Activated CD4-positive, alpha-beta memory T cell treated with anti-CD3 and anti-CD28 coated beads for 36 hours (primary cell): ENCODE measurements at regions not wholly inside any gene's neighbourhood (a gene's known extent, or its start where the extent isn't known, plus 50 kb on each side); places are given as distances from the start of the nearest gene placed in this dataset.
"Not testable (repeated sequence)": the region's sequence is repeated elsewhere in the genome, so short reads cannot be mapped to it uniquely, and the experiment has no call there.

Source experiments
- CTCF ChIA-PET: fragments of 350-600 bp; sonication (Branson Sonifier 250); formaldehyde crosslinking; loops from one replicate; lab custom pipeline; 2021; ENCODE audit warnings: antibody characterized with exemption, inconsistent platforms; lab: Charles Lee
- POLR2A ChIA-PET: fragments of 350-600 bp; sonication (Branson Sonifier 250); formaldehyde crosslinking; loops from one replicate; lab custom pipeline; 2021; ENCODE audit warnings: antibody characterized with exemption; lab: Charles Lee
- DNase-seq: peaks from one replicate; pipeline ENCODE4 v3.0.0-alpha.2; 2020
- H3K27ac Mint-ChIP-seq: one replicate; pipeline ENCODE4 v1.8.0; 2021; ENCODE audit warnings: mixed read lengths
- H3K27me3 Mint-ChIP-seq: one replicate; pipeline ENCODE4 v1.8.0; 2021; ENCODE audit warnings: mixed read lengths
- H3K36me3 Mint-ChIP-seq: one replicate; pipeline ENCODE4 v1.8.0; 2021; ENCODE audit warnings: mixed read lengths
- H3K4me1 Mint-ChIP-seq: one replicate; pipeline ENCODE4 v1.8.0; 2021; ENCODE audit warnings: low read depth, mixed read lengths
- H3K4me3 Mint-ChIP-seq: one replicate; pipeline ENCODE4 v1.8.0; 2021; ENCODE audit warnings: mild to moderate bottlenecking, mixed read lengths
- H3K9me3 Mint-ChIP-seq: one replicate; pipeline ENCODE4 v1.8.0; 2021; ENCODE audit warnings: mixed read lengths
- intact Hi-C: fragments of 100-400 bp; cut with micrococcal nuclease; formaldehyde crosslinking; loops from one replicate; pipeline ENCODE4 v1.15.1; 2023

GRCh38 chr1:115502183-115502582, 139.6 kb upstream of the VANGL1 start:
- H3K4me1 Mint-ChIP-seq, POLR2A ChIA-PET, H3K27ac Mint-ChIP-seq, H3K36me3 Mint-ChIP-seq, H3K27me3 Mint-ChIP-seq, CTCF ChIA-PET, DNase-seq, intact Hi-C loops, H3K9me3 Mint-ChIP-seq, H3K4me3 Mint-ChIP-seq: not testable (repeated sequence)

- Mint-ChIP-seq H3K27me3 (peaks cover 4% of the 10 kb centered on the region), H3K4me1 (no peaks in the 10 kb centered on the region), H3K27ac (no peak overlapping the region), H3K9me3 (no peaks in the 10 kb centered on the region), H3K4me3 (no peak overlapping the region), H3K36me3 (no peaks in the 10 kb centered on the region)
- intact Hi-C loops = no loop called here
- DNase-seq = no peak
- POLR2A ChIA-PET = no interaction called here
- CTCF ChIA-PET = no interaction called here
Observed at GRCh38 chr1:115501476-115501875, 140.3 kb upstream of the VANGL1 start.

- H3K27ac Mint-ChIP-seq = no peak overlapping the region
- no peaks in the 10 kb centered on the region for H3K9me3 Mint-ChIP-seq
- no peaks in the 10 kb centered on the region for H3K4me1 Mint-ChIP-seq
- no peak overlapping the region for H3K4me3 Mint-ChIP-seq
- intact Hi-C loops = no loop called here
- H3K27me3 Mint-ChIP-seq = peaks cover 2% of the 10 kb centered on the region
- no peak for DNase-seq
- ChIA-PET CTCF (no interaction called here), POLR2A (no interaction called here)
- H3K36me3 Mint-ChIP-seq = no peaks in the 10 kb centered on the region
Observed at GRCh38 chr1:115499253-115499652, 142.5 kb upstream of the VANGL1 start.

- no peak for DNase-seq
- CTCF ChIA-PET = no interaction called here
- Mint-ChIP-seq H3K27ac (no peak overlapping the region), H3K27me3 (no peaks in the 10 kb centered on the region), H3K9me3 (no peaks in the 10 kb centered on the region), H3K4me3 (no peak overlapping the region), H3K4me1 (no peaks in the 10 kb centered on the region), H3K36me3 (no peaks in the 10 kb centered on the region)
- POLR2A ChIA-PET = no interaction called here
- intact Hi-C loops = no loop called here
Observed at GRCh38 chr1:115496904-115497527, 144.8 kb upstream of the VANGL1 start.

GRCh38 chr1:115495625-115496024, 146.1 kb upstream of the VANGL1 start:
- POLR2A ChIA-PET = no interaction called here
- no peak overlapping the region for H3K4me3 Mint-ChIP-seq
- H3K36me3 Mint-ChIP-seq = no peaks in the 10 kb centered on the region
- intact Hi-C loops = no loop called here
- H3K27ac Mint-ChIP-seq = no peak overlapping the region
- H3K9me3 Mint-ChIP-seq = no peaks in the 10 kb centered on the region
- CTCF ChIA-PET = no interaction called here
- DNase-seq = no peak
- no peaks in the 10 kb centered on the region for H3K27me3 Mint-ChIP-seq
- no peaks in the 10 kb centered on the region for H3K4me1 Mint-ChIP-seq

GRCh38 chr1:115495111-115495510, 146.7 kb upstream of the VANGL1 start:
- H3K27me3 Mint-ChIP-seq = no peaks in the 10 kb centered on the region
- CTCF ChIA-PET = no interaction called here
- intact Hi-C loops = no loop called here
- no peaks in the 10 kb centered on the region for H3K9me3 Mint-ChIP-seq
- H3K27ac Mint-ChIP-seq = no peak overlapping the region
- no peak overlapping the region for H3K4me3 Mint-ChIP-seq
- H3K4me1 Mint-ChIP-seq = no peaks in the 10 kb centered on the region
- no peak for DNase-seq
- H3K36me3 Mint-ChIP-seq = no peaks in the 10 kb centered on the region
- POLR2A ChIA-PET = no interaction called here

GRCh38 chr1:115493834-115494233, 147.9 kb upstream of the VANGL1 start:
- no peaks in the 10 kb centered on the region for H3K9me3 Mint-ChIP-seq
- no peak for DNase-seq
- no peak overlapping the region for H3K27ac Mint-ChIP-seq
- ChIA-PET POLR2A (no interaction called here), CTCF (no interaction called here)
- no peak overlapping the region for H3K4me3 Mint-ChIP-seq
- intact Hi-C loops = no loop called here
- H3K36me3 Mint-ChIP-seq = no peaks in the 10 kb centered on the region
- no peaks in the 10 kb centered on the region for H3K4me1 Mint-ChIP-seq
- peaks cover 2% of the 10 kb centered on the region for H3K27me3 Mint-ChIP-seq

- Mint-ChIP-seq H3K36me3 (no peaks in the 10 kb centered on the region), H3K9me3 (no peaks in the 10 kb centered on the region), H3K27ac (no peak overlapping the region), H3K4me3 (no peak overlapping the region), H3K27me3 (peaks cover 2% of the 10 kb centered on the region), H3K4me1 (no peaks in the 10 kb centered on the region)
- intact Hi-C loops = no loop called here
- ChIA-PET POLR2A (no interaction called here), CTCF (no interaction called here)
- no peak for DNase-seq
Observed at GRCh38 chr1:115492880-115493279, 148.9 kb upstream of the VANGL1 start.

- H3K27ac Mint-ChIP-seq = no peak overlapping the region
- DNase-seq = no peak
- no peaks in the 10 kb centered on the region for H3K9me3 Mint-ChIP-seq
- H3K36me3 Mint-ChIP-seq = no peaks in the 10 kb centered on the region
- H3K4me3 Mint-ChIP-seq = no peak overlapping the region
- intact Hi-C loops = no loop called here
- H3K4me1 Mint-ChIP-seq = no peaks in the 10 kb centered on the region
- ChIA-PET POLR2A (no interaction called here), CTCF (no interaction called here)
- peaks cover 2% of the 10 kb centered on the region for H3K27me3 Mint-ChIP-seq
Observed at GRCh38 chr1:115492019-115492595, 149.7 kb upstream of the VANGL1 start.

GRCh38 chr1:115491298-115492018, 150.3 kb upstream of the VANGL1 start:
- POLR2A ChIA-PET = no interaction called here
- no peaks in the 10 kb centered on the region for H3K36me3 Mint-ChIP-seq

GRCh38 chr1:115479055-115479482, 141.0 kb upstream of the NGF start:
- intact Hi-C loops = no loop called here
- POLR2A ChIA-PET = no interaction called here
- no peak overlapping the region for H3K27ac Mint-ChIP-seq
- H3K36me3 Mint-ChIP-seq = no peaks in the 10 kb centered on the region
- CTCF ChIA-PET = no interaction called here
- DNase-seq = no peak
- H3K4me1 Mint-ChIP-seq = no peaks in the 10 kb centered on the region
- peaks cover 16% of the 10 kb centered on the region for H3K27me3 Mint-ChIP-seq
- no peaks in the 10 kb centered on the region for H3K9me3 Mint-ChIP-seq
- H3K4me3 Mint-ChIP-seq = no peak overlapping the region

More at GRCh38 chr1:115491298-115492018, 150.3 kb upstream of the VANGL1 start:
- intact Hi-C loops = no loop called here
- H3K4me1 Mint-ChIP-seq = no peaks in the 10 kb centered on the region
- no peak overlapping the region for H3K27ac Mint-ChIP-seq
- CTCF ChIA-PET = interaction anchor here (0.6 kb wide), 1 partner anchor 10 kb away, joined by 3 read pairs; no protein-coding TSS in a partner anchor
- peaks cover 2% of the 10 kb centered on the region for H3K27me3 Mint-ChIP-seq
- no peak overlapping the region for H3K4me3 Mint-ChIP-seq
- H3K9me3 Mint-ChIP-seq = no peaks in the 10 kb centered on the region
- no peak for DNase-seq

- Mint-ChIP-seq H3K27me3 (peaks cover 17% of the 10 kb centered on the region), H3K36me3 (no peaks in the 10 kb centered on the region), H3K9me3 (no peaks in the 10 kb centered on the region), H3K27ac (no peak overlapping the region), H3K4me1 (no peaks in the 10 kb centered on the region), H3K4me3 (no peak overlapping the region)
- DNase-seq = no peak
- ChIA-PET CTCF (interaction anchor here (1.2 kb wide), 1 partner anchor 339 kb away, joined by 3 read pairs; no protein-coding TSS in a partner anchor), POLR2A (no interaction called here)
- intact Hi-C loops = no loop called here
Observed at GRCh38 chr1:115477071-115477470, 139.0 kb upstream of the NGF start.
